ENCODE measurements at regions not wholly inside any gene's neighbourhood (a gene's known extent, or its start where the extent isn't known, plus 50 kb on each side); places are given as distances from the start of the nearest gene placed in this dataset.
A peak's percentile ranks its signal among the peaks of the same experiment; 100 is the strongest.

DNA sequence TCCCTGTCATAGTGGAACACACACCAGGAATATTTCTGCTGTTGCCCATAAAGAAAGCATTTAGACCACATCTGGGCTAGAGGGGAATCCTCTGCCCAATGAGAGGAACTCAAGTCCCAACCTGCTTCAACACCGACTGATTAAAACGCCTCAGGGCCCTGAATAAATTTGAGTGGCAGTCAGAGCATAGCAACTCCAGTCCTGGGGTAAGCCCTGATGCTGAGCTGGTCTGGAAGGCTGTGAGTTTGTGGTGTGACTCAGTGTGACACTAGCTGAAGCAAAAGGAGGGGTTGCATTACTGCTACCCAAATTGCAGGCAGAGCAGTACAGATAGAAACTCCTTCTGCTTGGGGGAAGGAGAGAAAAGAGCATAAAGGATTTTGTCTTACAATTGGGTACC is 148.3 kb downstream of the PRDM9 start:
- Histone ChIP-seq H3K27ac (no peak overlapping the region), H3K36me3 (no peaks in the 10 kb centered on the region), H3K4me3 (no peak overlapping the region), H3K4me1 (no peaks in the 10 kb centered on the region), H3K9me3 (replicated peaks) (no peaks in the 10 kb centered on the region), H3K27me3 (no peaks in the 10 kb centered on the region)
- DNase-seq = no peak

DNA sequence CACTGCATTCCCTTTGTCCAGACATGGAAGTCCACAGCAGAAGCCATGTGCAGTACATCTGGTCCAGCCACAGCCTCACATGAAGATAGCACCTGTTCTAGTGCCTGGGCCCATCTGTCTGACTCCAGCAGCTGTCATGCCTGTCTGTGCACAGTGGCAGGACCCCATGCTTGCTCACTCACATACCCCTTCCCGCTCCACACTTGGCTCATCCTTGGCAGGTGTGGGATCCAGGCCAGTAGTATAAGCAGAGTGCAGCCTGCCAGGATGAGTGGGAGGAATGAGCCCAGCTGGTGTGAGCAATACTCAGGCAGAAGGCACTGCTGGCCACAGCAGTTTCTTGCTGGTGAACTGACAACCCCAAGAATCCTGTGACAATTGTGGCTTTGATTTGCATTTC is 168.0 kb downstream of the PRDM9 start:
- no peaks in the 10 kb centered on the region for H3K4me1 ChIP-seq
- H3K4me3 ChIP-seq = no peak overlapping the region
- no peaks in the 10 kb centered on the region for H3K27me3 ChIP-seq
- no peaks in the 10 kb centered on the region for H3K36me3 ChIP-seq
- DNase-seq = peak; percentile 41 to 54
- H3K9me3 ChIP-seq (replicated peaks) = no peaks in the 10 kb centered on the region
- H3K27ac ChIP-seq = no peak overlapping the region

DNA sequence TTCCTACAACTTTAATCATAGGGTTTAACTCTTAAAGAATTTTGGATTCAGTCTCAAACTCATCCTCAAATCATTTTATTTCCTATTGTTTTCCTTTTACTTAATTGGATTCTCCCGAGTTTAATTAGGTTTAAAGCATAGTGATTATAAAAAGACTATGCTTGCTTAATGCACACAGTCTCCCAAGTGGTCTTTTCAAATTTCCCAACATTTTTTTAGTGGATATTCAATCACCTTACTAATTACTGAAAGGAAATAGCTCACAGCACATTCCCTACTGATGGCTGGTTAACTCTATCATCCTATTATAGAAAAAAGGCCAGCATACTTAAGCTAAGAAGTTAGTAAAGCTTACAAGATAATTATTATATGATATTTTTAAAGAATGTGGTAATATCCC is 170.6 kb downstream of the PRDM9 start:
- no peak overlapping the region for H3K27ac ChIP-seq
- H3K9me3 ChIP-seq (replicated peaks) = no peaks in the 10 kb centered on the region
- no peaks in the 10 kb centered on the region for H3K4me1 ChIP-seq
- H3K27me3 ChIP-seq = no peaks in the 10 kb centered on the region
- no peak overlapping the region for H3K4me3 ChIP-seq
- DNase-seq = no peak
- H3K36me3 ChIP-seq = no peaks in the 10 kb centered on the region

DNA sequence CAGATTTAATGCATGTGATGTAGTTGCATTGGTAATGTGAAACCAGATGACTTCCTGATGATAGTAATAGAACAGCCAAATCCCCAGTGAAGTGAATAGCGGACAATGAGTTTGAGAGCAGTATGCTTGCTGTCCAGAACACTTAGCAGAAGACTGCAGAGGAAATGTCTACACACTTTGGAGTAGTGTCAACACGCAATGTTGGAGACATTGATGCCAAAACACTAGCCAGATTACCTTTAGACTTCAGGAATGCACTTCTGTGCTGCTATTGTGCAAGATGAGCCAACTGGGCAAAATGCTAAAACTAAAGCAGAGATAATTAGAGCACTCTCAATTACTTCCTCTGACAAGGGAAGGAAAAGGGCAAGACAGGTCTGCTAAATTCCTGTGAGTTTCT is 176.7 kb downstream of the PRDM9 start:
- no peak for DNase-seq
- Histone ChIP-seq H3K9me3 (replicated peaks) (no peaks in the 10 kb centered on the region), H3K4me3 (no peak overlapping the region), H3K27me3 (no peaks in the 10 kb centered on the region), H3K4me1 (no peaks in the 10 kb centered on the region), H3K36me3 (no peaks in the 10 kb centered on the region), H3K27ac (no peak overlapping the region)

DNA sequence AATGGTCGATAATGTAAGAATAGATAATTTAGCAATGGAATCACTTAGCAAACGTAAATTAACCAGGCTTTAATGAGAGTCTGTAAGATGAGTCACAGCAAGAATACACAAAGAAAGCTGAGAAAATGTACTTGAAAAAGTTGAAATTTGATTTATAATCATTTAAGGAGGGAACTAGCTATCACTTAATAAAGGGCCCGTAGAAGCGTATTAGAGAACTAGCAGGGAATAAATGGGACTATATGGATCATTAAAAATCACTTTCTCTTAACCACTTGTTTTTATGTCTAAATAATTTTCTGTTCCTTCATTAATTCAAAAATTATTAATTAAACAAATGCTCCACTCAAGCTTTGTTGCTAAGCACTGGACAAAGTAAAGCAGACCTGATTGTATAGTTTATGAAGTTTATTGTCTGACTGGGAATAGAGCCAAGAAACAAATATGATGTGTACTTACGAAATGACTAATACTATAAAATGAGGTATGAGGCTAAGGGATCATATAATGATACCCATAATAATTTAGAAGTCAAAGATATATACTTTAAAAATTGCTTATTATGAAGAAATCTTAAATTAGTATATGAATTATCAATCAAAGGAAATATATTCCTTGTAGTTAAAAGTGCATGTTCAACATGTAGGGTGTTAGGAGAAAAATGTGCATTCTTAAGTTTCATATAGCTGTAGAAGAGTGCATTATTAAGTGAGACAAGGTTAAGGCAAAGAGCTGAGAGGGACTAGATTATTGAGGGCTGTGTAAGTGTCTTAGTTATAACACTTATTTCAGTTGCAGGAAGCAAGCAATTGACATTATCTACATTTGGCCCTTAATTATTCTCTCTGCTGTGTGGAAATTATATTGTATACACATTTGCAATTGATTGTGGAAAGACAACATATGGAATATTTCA is 196.8 kb downstream of the PRDM9 start:
- Histone ChIP-seq H3K4me3 (no peak overlapping the region), H3K36me3 (no peaks in the 10 kb centered on the region), H3K27ac (no peak overlapping the region), H3K9me3 (replicated peaks) (no peaks in the 10 kb centered on the region), H3K27me3 (no peaks in the 10 kb centered on the region), H3K4me1 (no peaks in the 10 kb centered on the region)
- no peak for DNase-seq

DNA sequence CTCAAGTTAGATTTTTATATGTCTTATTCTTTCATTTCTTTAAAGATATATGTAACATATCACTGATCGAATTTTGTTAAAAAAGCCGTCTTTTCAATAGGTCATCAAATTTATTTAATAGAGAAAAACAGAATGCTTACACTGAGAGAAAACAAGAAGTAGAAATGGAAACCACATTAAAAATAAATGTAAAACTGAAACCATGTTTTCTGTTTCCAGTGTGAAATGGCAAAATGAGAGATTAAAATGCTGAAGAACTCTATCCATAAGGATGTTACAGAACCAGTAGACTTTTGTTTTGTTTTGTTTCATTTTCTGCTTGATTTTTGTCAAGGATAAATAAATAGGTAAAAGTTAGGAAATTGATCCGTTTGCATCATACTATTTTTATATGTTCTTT is 210.1 kb downstream of the PRDM9 start:
- Histone ChIP-seq H3K36me3 (no peaks in the 10 kb centered on the region), H3K9me3 (replicated peaks) (no peaks in the 10 kb centered on the region), H3K4me1 (no peaks in the 10 kb centered on the region), H3K4me3 (no peak overlapping the region), H3K27ac (no peak overlapping the region), H3K27me3 (no peaks in the 10 kb centered on the region)
- DNase-seq = no peak

DNA sequence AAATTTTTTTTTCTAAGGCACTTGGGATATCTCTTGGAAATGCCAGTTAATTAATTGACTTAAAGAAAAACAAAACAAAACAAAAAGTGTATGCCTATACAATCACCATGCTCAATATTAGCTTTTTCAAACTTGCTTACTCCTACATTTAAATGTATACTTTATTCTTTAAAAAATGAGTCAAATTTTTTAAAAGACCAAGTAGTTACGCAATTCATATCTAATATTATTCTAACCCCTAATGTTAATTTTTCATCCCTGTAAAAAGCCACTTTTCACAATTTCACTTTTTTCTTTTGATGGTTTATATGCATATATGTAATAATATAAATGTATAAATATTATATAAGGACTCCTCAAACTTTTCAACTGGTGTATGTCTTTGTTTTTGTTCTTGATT is 211.2 kb downstream of the PRDM9 start:
- Histone ChIP-seq H3K27ac (no peak overlapping the region), H3K36me3 (no peaks in the 10 kb centered on the region), H3K9me3 (replicated peaks) (no peaks in the 10 kb centered on the region), H3K4me1 (no peaks in the 10 kb centered on the region), H3K27me3 (no peaks in the 10 kb centered on the region), H3K4me3 (no peak overlapping the region)
- DNase-seq = no peak

DNA sequence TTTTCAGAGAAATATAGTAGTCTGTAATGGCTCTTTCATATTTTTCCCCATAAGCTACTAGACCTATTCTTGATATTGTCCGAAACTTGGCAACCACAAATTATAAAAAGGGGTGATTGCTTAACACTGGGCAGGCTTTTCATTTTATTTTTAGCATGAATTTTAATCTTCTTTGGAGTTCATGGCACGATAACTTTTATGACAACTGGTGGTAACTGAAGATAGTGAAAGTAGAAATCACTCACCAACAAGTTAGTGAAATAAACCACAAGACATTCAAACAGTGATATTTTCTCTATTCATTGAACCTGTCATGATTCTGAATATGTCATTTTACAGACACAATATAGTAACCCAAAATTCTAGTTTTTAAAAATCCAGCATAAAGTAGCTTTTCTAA is 213.9 kb downstream of the PRDM9 start:
- Histone ChIP-seq H3K9me3 (replicated peaks) (no peaks in the 10 kb centered on the region), H3K36me3 (no peaks in the 10 kb centered on the region), H3K27ac (no peak overlapping the region), H3K4me3 (no peak overlapping the region), H3K4me1 (no peaks in the 10 kb centered on the region), H3K27me3 (no peaks in the 10 kb centered on the region)
- DNase-seq = no peak

DNA sequence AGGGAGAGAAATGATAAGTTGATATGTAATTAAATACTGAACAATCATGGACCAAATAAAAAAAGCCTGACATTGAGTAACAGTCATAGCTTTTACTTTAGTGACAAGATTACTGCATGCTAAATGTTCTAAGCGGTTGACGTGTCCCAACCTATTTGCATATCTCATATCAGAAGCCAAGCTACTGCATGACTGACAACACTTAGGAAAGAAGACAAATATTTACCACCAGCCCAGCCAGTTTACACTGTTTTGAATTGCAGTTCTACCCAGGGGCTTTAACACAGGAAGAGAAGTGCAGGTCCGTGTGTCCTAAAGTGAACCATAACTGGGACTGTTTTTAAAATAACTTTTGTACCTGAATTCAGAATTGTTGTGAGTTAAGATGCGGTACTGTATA is 219.9 kb downstream of the PRDM9 start:
- H3K9me3 ChIP-seq (replicated peaks) = no peaks in the 10 kb centered on the region
- H3K36me3 ChIP-seq = no peaks in the 10 kb centered on the region
- H3K27ac ChIP-seq = no peak overlapping the region
- no peaks in the 10 kb centered on the region for H3K4me1 ChIP-seq
- no peak for DNase-seq
- H3K4me3 ChIP-seq = no peak overlapping the region
- H3K27me3 ChIP-seq = no peaks in the 10 kb centered on the region

DNA sequence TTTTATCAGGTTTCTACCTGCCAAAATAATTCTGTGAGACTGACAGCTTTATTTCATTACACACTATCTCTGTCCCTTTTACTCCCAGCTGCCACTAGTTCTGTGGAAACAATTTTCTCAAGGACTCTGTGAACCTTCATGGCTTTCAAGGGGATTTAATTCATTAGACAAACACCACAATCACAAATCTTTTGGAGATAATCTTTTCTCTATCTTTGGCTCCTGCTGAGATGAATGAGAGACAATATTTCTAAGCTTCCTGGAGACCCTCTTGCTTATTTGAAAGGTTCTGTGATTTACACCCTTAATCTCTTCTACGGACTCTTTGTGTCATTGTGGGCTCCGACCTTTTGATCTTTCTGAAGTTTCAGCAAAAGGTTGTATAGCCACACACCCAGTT is 222.6 kb downstream of the PRDM9 start:
- no peaks in the 10 kb centered on the region for H3K27me3 ChIP-seq
- no peaks in the 10 kb centered on the region for H3K9me3 ChIP-seq (replicated peaks)

DNA sequence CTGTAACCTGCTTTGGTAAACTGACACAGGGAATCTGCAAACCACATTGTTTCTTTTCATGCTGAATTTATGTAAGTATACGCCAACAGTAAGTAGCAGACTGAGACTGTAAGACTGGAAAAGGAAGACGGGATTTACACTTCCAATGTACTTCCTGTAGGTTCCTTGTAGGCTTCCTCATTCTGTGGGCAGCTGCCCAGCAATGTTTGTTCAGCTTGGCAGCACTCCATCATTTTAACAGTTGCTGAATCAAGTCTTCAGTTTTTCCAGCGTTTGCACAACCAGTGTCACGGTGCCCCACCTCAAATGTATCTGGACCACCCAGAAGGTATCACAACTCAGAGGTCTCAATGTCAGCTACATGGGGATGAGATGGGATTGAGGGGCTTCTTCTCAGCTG is 232.6 kb downstream of the PRDM9 start:
- H3K36me3 ChIP-seq = no peaks in the 10 kb centered on the region
- H3K9me3 ChIP-seq (replicated peaks) = no peaks in the 10 kb centered on the region
- H3K4me3 ChIP-seq = no peak overlapping the region
- peak; percentile 22 to 45 for DNase-seq
- H3K4me1 ChIP-seq = peaks cover 3% of the 10 kb centered on the region; the same call in 1 of the 2 replicates
- no peak overlapping the region for H3K27ac ChIP-seq
- H3K27me3 ChIP-seq = no peaks in the 10 kb centered on the region

More for the DNA sequence above, 222.6 kb downstream of the PRDM9 start:
- Histone ChIP-seq H3K36me3 (no peaks in the 10 kb centered on the region), H3K4me1 (no peaks in the 10 kb centered on the region), H3K27ac (no peak overlapping the region), H3K4me3 (no peak overlapping the region)
- DNase-seq = no peak

DNA sequence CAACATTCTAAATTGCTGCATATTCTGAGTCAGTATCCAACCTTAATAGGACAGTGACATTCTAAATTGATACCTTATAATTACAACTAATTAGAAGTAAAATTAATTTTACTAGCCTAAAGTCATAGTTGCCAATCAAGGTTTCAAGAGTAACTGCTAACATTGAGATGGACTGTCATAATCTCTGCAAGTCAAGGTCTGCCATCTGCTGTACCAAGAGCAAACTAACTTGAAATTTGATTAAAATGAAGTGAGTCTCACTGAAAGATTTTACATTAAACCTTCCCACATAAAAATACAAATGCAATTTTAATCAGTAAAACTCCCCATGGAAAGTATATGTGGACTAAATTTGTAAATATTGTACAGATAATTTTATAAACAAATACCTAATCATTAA is 235.3 kb downstream of the PRDM9 start:
- H3K36me3 ChIP-seq = no peaks in the 10 kb centered on the region
- H3K27me3 ChIP-seq = no peaks in the 10 kb centered on the region
- H3K27ac ChIP-seq = no peak overlapping the region
- no peak for DNase-seq
- H3K4me1 ChIP-seq = peaks cover 3% of the 10 kb centered on the region; the same call in 1 of the 2 replicates
- no peaks in the 10 kb centered on the region for H3K9me3 ChIP-seq (replicated peaks)
- no peak overlapping the region for H3K4me3 ChIP-seq

DNA sequence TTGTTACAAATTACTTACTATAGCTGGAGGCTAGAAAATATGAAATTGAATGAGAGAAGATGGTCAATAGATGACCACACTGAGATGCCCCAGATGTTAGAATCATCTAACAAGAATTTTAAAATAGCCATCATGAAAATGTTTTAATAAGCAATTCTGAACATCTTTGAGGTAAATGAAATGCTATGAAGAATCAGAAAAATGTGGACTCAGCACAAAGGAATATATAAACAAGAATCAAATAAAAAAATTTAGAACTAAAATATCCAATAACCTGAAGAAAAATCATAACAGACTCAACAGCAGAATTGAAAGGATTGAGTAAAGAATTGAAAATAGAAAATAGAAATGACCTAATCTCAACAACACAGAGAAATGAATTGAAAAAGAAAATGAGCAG is 248.5 kb downstream of the PRDM9 start:
- Histone ChIP-seq H3K4me3 (no peak overlapping the region), H3K36me3 (no peaks in the 10 kb centered on the region)

DNA sequence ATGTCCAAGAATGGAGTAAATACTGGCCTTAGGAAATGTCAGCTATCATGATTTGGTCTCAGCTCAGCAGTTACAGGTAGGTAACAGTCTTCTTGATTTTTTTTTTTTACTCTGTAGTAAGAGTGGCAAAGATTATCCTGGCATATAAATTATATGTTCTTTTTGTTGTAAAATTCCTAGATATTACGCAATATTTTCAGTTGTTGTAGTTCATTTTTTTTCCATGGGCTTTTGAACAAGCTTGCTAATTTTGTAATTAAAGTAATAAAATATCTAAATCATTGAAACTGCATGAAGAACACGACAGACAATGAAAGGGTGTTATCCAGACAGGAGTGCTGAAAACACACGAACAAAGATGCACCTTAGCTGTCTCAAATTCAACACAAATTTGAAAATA is 249.4 kb downstream of the PRDM9 start:
- no peak for DNase-seq
- Histone ChIP-seq H3K27ac (no peak overlapping the region), H3K4me3 (no peak overlapping the region), H3K4me1 (no peaks in the 10 kb centered on the region), H3K36me3 (no peaks in the 10 kb centered on the region), H3K9me3 (replicated peaks) (no peaks in the 10 kb centered on the region), H3K27me3 (no peaks in the 10 kb centered on the region)

More for the DNA sequence above, 248.5 kb downstream of the PRDM9 start:
- no peaks in the 10 kb centered on the region for H3K27me3 ChIP-seq
- H3K9me3 ChIP-seq (replicated peaks) = no peaks in the 10 kb centered on the region
- no peaks in the 10 kb centered on the region for H3K4me1 ChIP-seq
- no peak for DNase-seq
- no peak overlapping the region for H3K27ac ChIP-seq

DNA sequence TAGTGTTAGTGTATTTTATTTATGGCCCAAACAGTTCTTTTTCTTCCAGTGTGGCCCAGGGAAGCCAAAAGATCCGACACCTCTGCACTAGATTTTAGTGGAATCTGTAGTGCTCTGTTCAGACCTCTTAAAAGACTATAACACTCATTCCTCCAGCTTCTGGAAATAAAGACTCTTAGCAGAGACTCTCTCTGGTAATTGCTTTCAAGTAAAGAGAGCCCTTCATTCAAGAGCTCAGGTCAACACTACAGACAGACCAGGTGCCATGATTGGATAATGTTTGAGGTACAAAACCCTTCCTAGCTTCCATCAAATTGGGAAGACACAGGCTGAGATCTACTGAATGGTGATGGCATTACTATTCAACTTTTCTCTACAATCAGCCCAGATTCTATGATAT is 255.8 kb downstream of the PRDM9 start:
- no peak for DNase-seq
- no peaks in the 10 kb centered on the region for H3K27me3 ChIP-seq
- no peaks in the 10 kb centered on the region for H3K36me3 ChIP-seq
- H3K27ac ChIP-seq = no peak overlapping the region
- H3K4me1 ChIP-seq = no peaks in the 10 kb centered on the region
- no peaks in the 10 kb centered on the region for H3K9me3 ChIP-seq (replicated peaks)
- H3K4me3 ChIP-seq = no peak overlapping the region

DNA sequence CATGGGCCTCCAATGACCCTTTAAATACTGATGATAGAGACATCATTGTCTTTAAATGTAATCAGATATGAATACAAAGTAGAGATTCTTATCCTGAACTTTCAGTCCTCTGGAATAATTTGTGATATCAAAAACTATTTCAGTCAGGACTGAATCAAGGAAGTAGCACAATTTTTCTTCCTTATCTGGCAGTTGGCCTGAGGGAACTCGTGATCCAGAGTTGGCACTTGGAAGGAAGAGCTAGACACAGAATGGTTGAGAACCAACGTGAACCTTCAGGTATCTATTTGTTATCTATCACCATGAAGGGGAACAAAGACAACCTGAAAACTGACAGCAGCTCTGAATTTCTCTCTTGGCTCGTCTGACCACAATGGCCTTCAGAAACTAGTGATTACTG is 269.3 kb downstream of the PRDM9 start:
- Histone ChIP-seq H3K27ac (no peak overlapping the region), H3K27me3 (no peaks in the 10 kb centered on the region), H3K4me3 (no peak overlapping the region), H3K36me3 (no peaks in the 10 kb centered on the region), H3K9me3 (replicated peaks) (no peaks in the 10 kb centered on the region), H3K4me1 (no peaks in the 10 kb centered on the region)
- DNase-seq = no peak

Measured in SJCRH30 (cell line).